Chondrocyte (in vitro differentiated cells): ENCODE measurements at regions not wholly inside any gene's neighbourhood (a gene's known extent, or its start where the extent isn't known, plus 50 kb on each side); places are given as distances from the start of the nearest gene placed in this dataset.

Source experiments
- DNase-seq: peaks from one replicate; pipeline ENCODE4 v3.0.0; 2021; ENCODE audit warnings: mixed read lengths, low spot score
- H3K27ac Mint-ChIP-seq: one replicate; pipeline ENCODE4 v1.8.0; 2021; ENCODE audit warnings: mild to moderate bottlenecking, moderate library complexity, mixed read lengths; ENCODE audit not compliant: unreplicated experiment
- H3K27me3 Mint-ChIP-seq: 2 replicates; pipeline ENCODE4 v1.8.0; 2021; ENCODE audit warnings: low read depth, mixed read lengths
- H3K36me3 Mint-ChIP-seq: 2 replicates; pipeline ENCODE4 v1.8.0; 2021; ENCODE audit warnings: low read depth, mixed read lengths
- H3K4me1 Mint-ChIP-seq: 2 replicates; pipeline ENCODE4 v1.8.0; 2021; ENCODE audit warnings: low read depth, mild to moderate bottlenecking, mixed read lengths
- H3K4me3 Mint-ChIP-seq: one replicate; pipeline ENCODE4 v1.8.0; 2021; ENCODE audit warnings: mild to moderate bottlenecking, moderate library complexity, mixed read lengths; ENCODE audit not compliant: unreplicated experiment
- H3K9me3 Mint-ChIP-seq: 2 replicates; pipeline ENCODE4 v1.8.0; 2021; ENCODE audit warnings: low read depth, mixed read lengths
- TF ChIP-seq, protein P1 (sequence below): fragments of 200-600 bp; sonication (generic); IDR thresholded peaks from 2 replicates; pipeline ENCODE4 v1.5.0; 2021; ENCODE audit warnings: antibody characterized with exemption, mild to moderate bottlenecking, moderate library complexity

DNA sequence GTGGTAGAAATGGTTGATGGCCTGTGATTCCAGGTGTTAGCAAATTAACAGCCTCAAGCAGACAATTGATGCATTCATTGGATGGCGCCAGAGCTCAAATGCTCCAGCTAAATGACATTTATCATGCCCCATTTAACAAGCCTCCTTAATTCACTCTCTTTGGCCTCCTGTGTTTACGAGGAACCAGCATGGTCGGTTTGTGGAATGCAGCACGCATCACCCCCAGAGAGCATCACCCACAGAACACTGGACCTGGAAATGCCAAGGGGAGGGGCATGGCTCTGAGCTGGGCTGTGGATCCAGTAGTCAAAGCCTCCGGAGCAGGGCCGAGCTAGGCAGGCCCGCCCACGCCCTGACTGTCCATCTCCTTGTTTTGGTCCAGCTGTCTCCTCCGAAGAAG, 434.0 kb downstream of the GADD45G start:
- H3K4me3 Mint-ChIP-seq: no peak overlapping the region
- no peaks in the 10 kb centered on the region for H3K36me3 Mint-ChIP-seq
- H3K27me3 Mint-ChIP-seq: peaks cover 7% of the 10 kb centered on the region
- TF ChIP-seq, protein P1, sequence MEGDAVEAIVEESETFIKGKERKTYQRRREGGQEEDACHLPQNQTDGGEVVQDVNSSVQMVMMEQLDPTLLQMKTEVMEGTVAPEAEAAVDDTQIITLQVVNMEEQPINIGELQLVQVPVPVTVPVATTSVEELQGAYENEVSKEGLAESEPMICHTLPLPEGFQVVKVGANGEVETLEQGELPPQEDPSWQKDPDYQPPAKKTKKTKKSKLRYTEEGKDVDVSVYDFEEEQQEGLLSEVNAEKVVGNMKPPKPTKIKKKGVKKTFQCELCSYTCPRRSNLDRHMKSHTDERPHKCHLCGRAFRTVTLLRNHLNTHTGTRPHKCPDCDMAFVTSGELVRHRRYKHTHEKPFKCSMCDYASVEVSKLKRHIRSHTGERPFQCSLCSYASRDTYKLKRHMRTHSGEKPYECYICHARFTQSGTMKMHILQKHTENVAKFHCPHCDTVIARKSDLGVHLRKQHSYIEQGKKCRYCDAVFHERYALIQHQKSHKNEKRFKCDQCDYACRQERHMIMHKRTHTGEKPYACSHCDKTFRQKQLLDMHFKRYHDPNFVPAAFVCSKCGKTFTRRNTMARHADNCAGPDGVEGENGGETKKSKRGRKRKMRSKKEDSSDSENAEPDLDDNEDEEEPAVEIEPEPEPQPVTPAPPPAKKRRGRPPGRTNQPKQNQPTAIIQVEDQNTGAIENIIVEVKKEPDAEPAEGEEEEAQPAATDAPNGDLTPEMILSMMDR: no peak
- H3K27ac Mint-ChIP-seq: no peak overlapping the region
- no peaks in the 10 kb centered on the region for H3K4me1 Mint-ChIP-seq
- no peaks in the 10 kb centered on the region for H3K9me3 Mint-ChIP-seq
- no peak for DNase-seq

DNA sequence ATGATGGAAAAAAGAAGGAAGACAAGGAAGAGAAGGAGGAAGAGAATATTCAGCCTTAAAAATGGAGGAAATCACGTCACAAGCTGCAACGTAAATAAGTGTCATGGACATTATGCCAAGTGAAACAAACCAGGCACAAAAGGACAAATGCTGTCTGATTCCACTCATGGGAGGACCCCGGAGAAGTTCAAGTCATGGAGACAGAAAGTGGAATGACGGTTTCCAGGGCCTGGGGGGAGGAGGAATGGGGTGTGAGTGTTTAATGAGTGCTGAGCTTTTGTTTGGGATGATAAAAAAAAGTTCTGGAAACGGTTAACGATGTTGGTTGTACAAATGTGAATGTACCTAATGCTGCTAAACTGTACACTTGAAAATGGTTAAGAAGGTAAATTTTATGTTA, 439.5 kb downstream of the GADD45G start:
- H3K4me3 Mint-ChIP-seq: no peak overlapping the region
- H3K27me3 Mint-ChIP-seq: peaks cover 2% of the 10 kb centered on the region
- no peak overlapping the region for H3K27ac Mint-ChIP-seq
- no peak for DNase-seq
- TF ChIP-seq, protein P1: no peak
- no peaks in the 10 kb centered on the region for H3K36me3 Mint-ChIP-seq
- H3K4me1 Mint-ChIP-seq: no peaks in the 10 kb centered on the region
- H3K9me3 Mint-ChIP-seq: peaks cover 7% of the 10 kb centered on the region

DNA sequence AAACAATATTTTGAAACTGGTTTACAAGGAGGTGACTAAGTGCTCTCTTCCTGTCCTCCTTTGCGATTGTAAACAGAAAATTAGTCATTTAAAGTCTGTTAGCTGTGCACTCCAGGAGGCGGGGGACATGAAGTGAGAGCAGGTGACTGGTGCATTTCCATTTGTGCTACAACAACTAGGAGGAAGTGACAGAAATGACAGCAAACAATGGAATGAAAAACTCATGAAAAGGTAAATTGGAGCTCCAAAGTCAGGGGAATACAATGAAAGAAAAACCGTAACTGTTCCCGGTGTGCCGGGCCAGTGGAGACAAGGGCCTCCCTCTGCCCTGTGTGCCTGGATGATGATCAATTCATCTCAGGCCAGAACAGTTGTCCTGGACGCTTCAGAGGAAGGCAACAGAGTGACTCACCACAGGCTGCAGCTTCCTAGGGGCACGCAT, 439.9 kb downstream of the GADD45G start:
- DNase-seq: no peak
- Mint-ChIP-seq H3K27ac (no peak overlapping the region), H3K27me3 (peaks cover 2% of the 10 kb centered on the region), H3K4me1 (no peaks in the 10 kb centered on the region), H3K9me3 (peaks cover 7% of the 10 kb centered on the region), H3K4me3 (no peak overlapping the region), H3K36me3 (no peaks in the 10 kb centered on the region)
- TF ChIP-seq, protein P1: no peak

DNA sequence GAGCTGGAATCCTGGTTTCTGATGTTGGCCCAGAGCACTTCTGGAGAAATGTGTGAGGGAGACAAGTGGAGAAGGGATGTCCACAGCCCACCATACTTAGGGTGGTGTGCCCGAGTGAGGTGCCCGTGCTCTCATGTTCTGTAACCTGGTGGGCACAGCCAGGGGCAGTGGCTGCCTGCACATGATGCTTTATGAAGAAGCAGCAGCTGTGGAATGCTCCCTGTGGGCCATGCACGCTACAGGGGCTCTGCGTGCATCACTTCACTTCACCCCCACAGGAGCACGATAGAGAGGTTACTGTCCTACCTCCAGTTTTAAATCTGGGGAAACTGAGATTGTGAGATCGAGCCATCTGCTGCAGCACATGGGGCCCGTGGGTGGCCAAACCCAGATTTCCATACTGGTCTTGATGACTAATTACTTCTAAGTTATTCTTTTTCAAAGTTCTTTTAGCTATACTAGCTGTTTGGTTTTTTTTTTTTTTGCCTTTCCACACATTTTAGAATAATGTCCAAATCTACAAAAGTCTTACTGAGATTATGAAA, 441.6 kb downstream of the GADD45G start:
- Mint-ChIP-seq H3K27ac (no peak overlapping the region), H3K27me3 (peaks cover 3% of the 10 kb centered on the region), H3K4me3 (no peak overlapping the region), H3K9me3 (peaks cover 7% of the 10 kb centered on the region), H3K4me1 (no peaks in the 10 kb centered on the region), H3K36me3 (no peaks in the 10 kb centered on the region)
- no peak for DNase-seq
- TF ChIP-seq, protein P1: no peak

DNA sequence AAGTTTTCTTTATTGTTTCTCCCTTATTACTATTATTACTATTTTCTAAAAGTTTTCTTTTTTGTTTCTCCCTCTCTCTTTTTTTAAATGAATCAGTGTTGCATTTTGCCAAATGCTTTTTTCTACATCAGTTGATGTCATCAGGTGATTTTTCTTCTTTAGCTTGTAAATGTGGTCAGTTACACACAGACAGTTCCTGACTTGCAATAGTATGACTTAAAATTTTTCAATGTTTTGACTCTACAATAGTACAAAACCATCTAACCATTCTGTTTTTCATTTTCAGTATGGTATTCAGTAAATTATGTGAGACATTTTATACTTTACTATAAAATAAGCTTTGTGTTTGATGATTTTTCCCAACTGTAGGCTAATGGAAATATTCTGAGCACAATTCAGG, 443.0 kb downstream of the GADD45G start:
- no peaks in the 10 kb centered on the region for H3K36me3 Mint-ChIP-seq
- H3K27ac Mint-ChIP-seq: no peak overlapping the region
- peaks cover 13% of the 10 kb centered on the region for H3K27me3 Mint-ChIP-seq
- no peak overlapping the region for H3K4me3 Mint-ChIP-seq
- no peaks in the 10 kb centered on the region for H3K4me1 Mint-ChIP-seq
- TF ChIP-seq, protein P1: no peak
- no peak for DNase-seq
- H3K9me3 Mint-ChIP-seq: peaks cover 7% of the 10 kb centered on the region
